GM23248 (cell line): ENCODE measurements at regions not wholly inside any gene's neighbourhood (a gene's known extent, or its start where the extent isn't known, plus 50 kb on each side); places are given as distances from the start of the nearest gene placed in this dataset.

ENCODE experiments used
- DNase-seq: peaks from one replicate; pipeline ENCODE4 v3.0.0-alpha.2; 2015
- H2AFZ ChIP-seq: fragments of 200-600 bp; sonication (generic); 2 replicates; pipeline ENCODE4 v1.6.1; 2016; ENCODE audit warnings: antibody characterized with exemption
- H3F3A ChIP-seq: fragments of 200-600 bp; sonication (generic); 2 replicates; pipeline ENCODE4 v1.6.1; 2016; ENCODE audit warnings: mild to moderate bottlenecking, antibody characterized with exemption, mixed run types; ENCODE audit not compliant: insufficient read depth
- H3K27ac ChIP-seq: fragments of 200-600 bp; sonication (generic); 2 replicates; pipeline ENCODE4 v1.5.1; 2016; ENCODE audit warnings: mild to moderate bottlenecking
- H3K27me3 ChIP-seq: fragments of 200-600 bp; sonication (generic); replicated peaks from 2 replicates; pipeline ENCODE4 v1.6.1; 2016; ENCODE audit warnings: mild to moderate bottlenecking; ENCODE audit not compliant: insufficient read depth
- H3K36me3 ChIP-seq: fragments of 200-600 bp; sonication (generic); 2 replicates; pipeline ENCODE4 v1.6.1; 2016; ENCODE audit warnings: low read depth, mild to moderate bottlenecking
- H3K4me1 ChIP-seq: fragments of 200-600 bp; sonication (generic); 2 replicates; pipeline ENCODE4 v1.6.1; 2016; ENCODE audit warnings: mild to moderate bottlenecking; ENCODE audit not compliant: insufficient read depth
- H3K4me2 ChIP-seq: fragments of 200-600 bp; sonication (generic); one replicate; pipeline ENCODE4 v1.6.1; 2016; ENCODE audit warnings: mild to moderate bottlenecking; ENCODE audit not compliant: unreplicated experiment
- H3K4me3 ChIP-seq: fragments of 200-600 bp; sonication (generic); 2 replicates; pipeline ENCODE4 v1.5.1; 2016; ENCODE audit warnings: mild to moderate bottlenecking
- H3K79me2 ChIP-seq: fragments of 200-600 bp; sonication (generic); 2 replicates; pipeline ENCODE4 v1.6.1; 2016; ENCODE audit warnings: mild to moderate bottlenecking; ENCODE audit not compliant: insufficient read depth
- H3K9ac ChIP-seq: fragments of 200-600 bp; sonication (generic); 2 replicates; pipeline ENCODE4 v1.6.1; 2016; ENCODE audit warnings: mild to moderate bottlenecking
- H3K9me2 ChIP-seq: fragments of 200-600 bp; sonication (generic); 2 replicates; pipeline ENCODE4 v1.6.1; 2016; ENCODE audit warnings: mixed run types, mild to moderate bottlenecking, moderate library complexity; ENCODE audit not compliant: insufficient read depth
- H3K9me3 ChIP-seq: fragments of 200-600 bp; sonication (generic); one replicate; pipeline ENCODE4 v1.6.1; 2017; ENCODE audit warnings: low read depth
- H4K20me1 ChIP-seq: fragments of 200-600 bp; sonication (generic); 2 replicates; pipeline ENCODE4 v1.6.0; 2016; ENCODE audit not compliant: insufficient read depth
- EZH2 ChIP-seq: fragments of 200-600 bp; sonication (generic); IDR thresholded peaks from 2 replicates; pipeline ENCODE4 v1.6.1; 2018; ENCODE audit warnings: antibody characterized with exemption, mild to moderate bottlenecking; ENCODE audit not compliant: insufficient read depth, poor library complexity, severe bottlenecking
- EZH2phosphoT487 ChIP-seq: fragments of 200-600 bp; sonication (generic); IDR thresholded peaks from 2 replicates; pipeline ENCODE4 v1.6.1; 2018; ENCODE audit warnings: antibody characterized with exemption, moderate library complexity, mild to moderate bottlenecking, low read depth; ENCODE audit not compliant: insufficient read depth
- WGBS, 2 experiments: methylation state at CpG; one replicate each; pipeline ENCODE4 v1.1.6; 2015 to 2017; ENCODE audit warnings: low lambda C conversion rate in 2 of 2, low coverage in 1 of 2; ENCODE audit errors: missing lambda C conversion rate in 2 of 2; 5-methylcytosine and 5-hydroxymethylcytosine counted together
- in situ Hi-C: fragments of 300-500 bp; cut with MboI; formaldehyde crosslinking; loops from 2 replicates; pipeline ENCODE4 v1.15.0; 2020

- Histone ChIP-seq H3F3A (peaks cover 8% of the 10 kb centered on the region; the same call in 1 of the 2 replicates), H3K36me3 (no peaks in the 10 kb centered on the region), H3K9me3 (no peaks in the 10 kb centered on the region), H3K27me3 (no peaks in the 10 kb centered on the region), H3K4me1 (peaks cover 30% of the 10 kb centered on the region), H2AFZ (no peak overlapping the region), H3K9ac (no peak overlapping the region), H3K9me2 (no peaks in the 10 kb centered on the region), H3K4me3 (no peak overlapping the region), H4K20me1 (no peaks in the 10 kb centered on the region), H3K27ac (no peak overlapping the region), H3K4me2 (no peak overlapping the region), H3K79me2 (no peaks in the 10 kb centered on the region)
- in situ Hi-C loops = no loop called here
- no peak for DNase-seq
- TF ChIP-seq EZH2phosphoT487 (no peak), EZH2 (no peak)
- 85 to 87% methylated on average over 2 of the region's 2 CpGs for WGBS, 2 experiments
These were observed 141.9 kb upstream of the PMFBP1 start for GRCh38 chr16:72313903-72314302.

- no peak overlapping the region for H3K27ac ChIP-seq
- WGBS, 2 experiments = 9 to 17% methylated on average over 4 of the region's 4 CpGs
- peak overlapping the region; percentile 47; the same call in 1 of the 2 replicates for H2AFZ ChIP-seq
These were observed 140.9 kb upstream of the PMFBP1 start for GRCh38 chr16:72312828-72313227.

GRCh38 chr16:72311426-72311825, 139.5 kb upstream of the PMFBP1 start:
- H4K20me1 ChIP-seq = no peaks in the 10 kb centered on the region
- no peak overlapping the region for H2AFZ ChIP-seq
- no peaks in the 10 kb centered on the region for H3K9me2 ChIP-seq
- no peak overlapping the region for H3K27ac ChIP-seq
- in situ Hi-C loops = no loop called here
- DNase-seq = no peak
- H3K4me2 ChIP-seq = no peak overlapping the region
- peaks cover 17% of the 10 kb centered on the region; the same call in 1 of the 2 replicates for H3K4me1 ChIP-seq
- no peaks in the 10 kb centered on the region for H3F3A ChIP-seq
- H3K9me3 ChIP-seq = peaks cover 2% of the 10 kb centered on the region
- TF ChIP-seq EZH2 (no peak), EZH2phosphoT487 (no peak)
- H3K79me2 ChIP-seq = no peaks in the 10 kb centered on the region
- H3K36me3 ChIP-seq = no peaks in the 10 kb centered on the region
- H3K9ac ChIP-seq = no peak overlapping the region
- no peak overlapping the region for H3K4me3 ChIP-seq
- H3K27me3 ChIP-seq = no peaks in the 10 kb centered on the region
- WGBS, 2 experiments = 49 to 52% methylated on average over 2 of the region's 2 CpGs

More at GRCh38 chr16:72312828-72313227, 140.9 kb upstream of the PMFBP1 start:
- DNase-seq = peak; percentile 29
- H3K36me3 ChIP-seq = no peaks in the 10 kb centered on the region
- peaks cover 2% of the 10 kb centered on the region for H3K9me3 ChIP-seq
- H3K9ac ChIP-seq = no peak overlapping the region
- peak overlapping the region; percentile 19 for H3K4me2 ChIP-seq
- no peaks in the 10 kb centered on the region for H4K20me1 ChIP-seq
- in situ Hi-C loops = no loop called here
- TF ChIP-seq EZH2 (no peak), EZH2phosphoT487 (no peak)
- H3K4me1 ChIP-seq = peaks cover 29% of the 10 kb centered on the region
- H3F3A ChIP-seq = peaks cover 4% of the 10 kb centered on the region; the same call in 1 of the 2 replicates
- H3K79me2 ChIP-seq = no peaks in the 10 kb centered on the region
- H3K9me2 ChIP-seq = no peaks in the 10 kb centered on the region
- no peak overlapping the region for H3K4me3 ChIP-seq
- no peaks in the 10 kb centered on the region for H3K27me3 ChIP-seq

GRCh38 chr16:72309001-72309400, 137.0 kb upstream of the PMFBP1 start:
- 68 to 79% methylated on average over 4 of the region's 4 CpGs for WGBS, 2 experiments

GRCh38 chr16:72308396-72308795, 136.4 kb upstream of the PMFBP1 start:
- in situ Hi-C loops = no loop called here
- TF ChIP-seq EZH2phosphoT487 (no peak), EZH2 (no peak)

More at GRCh38 chr16:72309001-72309400, 137.0 kb upstream of the PMFBP1 start:
- Histone ChIP-seq H3K9me2 (no peaks in the 10 kb centered on the region), H4K20me1 (no peaks in the 10 kb centered on the region), H2AFZ (no peak overlapping the region), H3K4me3 (no peak overlapping the region), H3K27ac (no peak overlapping the region), H3K4me2 (no peak overlapping the region), H3K9me3 (peaks cover 2% of the 10 kb centered on the region), H3K9ac (no peak overlapping the region), H3K79me2 (no peaks in the 10 kb centered on the region), H3K4me1 (peaks cover 17% of the 10 kb centered on the region; the same call in 1 of the 2 replicates), H3F3A (no peaks in the 10 kb centered on the region), H3K27me3 (no peaks in the 10 kb centered on the region), H3K36me3 (no peaks in the 10 kb centered on the region)
- no peak for TF ChIP-seq EZH2phosphoT487
- TF ChIP-seq EZH2 = no peak
- no peak for DNase-seq
- in situ Hi-C loops = no loop called here

More at GRCh38 chr16:72308396-72308795, 136.4 kb upstream of the PMFBP1 start:
- Histone ChIP-seq H3K36me3 (no peaks in the 10 kb centered on the region), H3K27ac (no peak overlapping the region), H3K9ac (no peak overlapping the region), H3K9me3 (peaks cover 2% of the 10 kb centered on the region), H3F3A (no peaks in the 10 kb centered on the region), H4K20me1 (no peaks in the 10 kb centered on the region), H3K4me1 (peaks cover 15% of the 10 kb centered on the region; the same call in 1 of the 2 replicates), H3K4me3 (no peak overlapping the region), H3K27me3 (no peaks in the 10 kb centered on the region), H3K9me2 (no peaks in the 10 kb centered on the region), H3K4me2 (no peak overlapping the region), H2AFZ (no peak overlapping the region), H3K79me2 (no peaks in the 10 kb centered on the region)
- no peak for DNase-seq
